Stimulated activated CD4-positive, alpha-beta T cell treated with anti-CD3 and anti-CD28 coated beads, Interleukin-1b, Interleukin-23, amount 100 ng/mL, for 4 hours (primary cell): ENCODE measurements at regions not wholly inside any gene's neighbourhood (a gene's known extent, or its start where the extent isn't known, plus 50 kb on each side); places are given as distances from the start of the nearest gene placed in this dataset.
"Not testable (repeated sequence)": the region's sequence is repeated elsewhere in the genome, so short reads cannot be mapped to it uniquely, and the experiment has no call there.

Experiments used
- DNase-seq, 2 donors: peaks; one replicate each; pipeline ENCODE4 v3.0.0-alpha.2; 2020; ENCODE audit warnings: low read depth in 2 of 2

DNA sequence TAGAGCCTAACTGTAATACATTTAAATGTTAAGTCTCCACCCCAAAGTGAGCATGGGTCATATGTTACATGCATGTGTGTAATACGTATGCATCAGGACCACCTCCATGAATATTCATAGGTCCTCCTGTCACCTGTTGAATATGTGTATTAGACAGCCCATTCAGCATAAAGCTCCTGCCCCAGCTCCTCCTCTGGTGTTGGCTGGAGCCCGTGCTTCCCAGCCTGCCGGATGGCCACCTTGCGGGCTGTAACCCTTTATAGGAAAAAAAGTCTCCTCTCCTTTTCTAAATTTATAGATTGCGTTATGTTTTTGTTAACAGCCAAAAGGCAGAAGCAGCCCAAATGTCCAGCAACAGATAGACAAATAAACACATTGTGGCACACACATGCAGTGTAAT is 299.5 kb downstream of the MED10 start:
- no peak for DNase-seq

DNA sequence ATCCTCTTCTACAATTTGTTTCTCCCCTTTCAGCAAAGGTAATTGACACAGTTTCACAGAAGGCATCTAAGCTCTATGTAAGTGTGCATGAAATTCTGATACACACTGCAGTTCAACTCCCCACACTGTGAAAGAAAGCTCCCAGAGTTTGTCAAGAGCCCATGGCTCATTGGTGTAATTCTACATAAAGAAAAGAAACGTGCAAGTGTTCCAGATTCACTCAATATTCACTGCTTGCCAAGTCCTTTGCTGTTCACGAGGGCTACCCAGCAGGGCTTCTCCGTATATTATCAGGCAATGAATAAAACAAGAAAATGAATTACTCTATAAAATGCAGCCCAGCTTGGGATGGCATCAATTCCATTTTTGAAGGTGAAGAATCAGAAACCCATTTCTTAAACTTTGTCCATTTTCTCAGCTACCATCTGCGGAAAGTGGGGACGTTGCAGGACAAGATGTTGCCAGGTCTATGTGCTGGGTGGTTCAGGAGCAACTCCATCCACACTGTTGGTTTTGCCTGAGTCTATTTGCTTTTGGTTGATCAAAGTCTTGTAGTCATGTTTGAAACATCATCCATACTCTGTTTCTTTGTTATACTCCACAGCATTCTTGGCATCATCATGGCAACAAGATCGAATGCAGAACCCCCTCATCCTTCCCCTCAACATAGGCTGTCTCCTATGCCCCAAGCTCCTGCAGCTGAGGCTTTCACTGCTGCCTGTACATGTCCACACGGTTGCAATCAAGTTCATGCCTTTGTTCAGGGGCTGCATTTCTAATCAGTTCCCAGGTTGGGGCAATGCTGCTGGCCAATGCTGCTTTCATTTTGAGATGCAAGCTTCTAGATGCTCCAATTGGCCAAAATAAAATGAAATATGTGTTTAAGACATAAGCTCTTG is 301.8 kb downstream of the MED10 start:
- DNase-seq: no peak

DNA sequence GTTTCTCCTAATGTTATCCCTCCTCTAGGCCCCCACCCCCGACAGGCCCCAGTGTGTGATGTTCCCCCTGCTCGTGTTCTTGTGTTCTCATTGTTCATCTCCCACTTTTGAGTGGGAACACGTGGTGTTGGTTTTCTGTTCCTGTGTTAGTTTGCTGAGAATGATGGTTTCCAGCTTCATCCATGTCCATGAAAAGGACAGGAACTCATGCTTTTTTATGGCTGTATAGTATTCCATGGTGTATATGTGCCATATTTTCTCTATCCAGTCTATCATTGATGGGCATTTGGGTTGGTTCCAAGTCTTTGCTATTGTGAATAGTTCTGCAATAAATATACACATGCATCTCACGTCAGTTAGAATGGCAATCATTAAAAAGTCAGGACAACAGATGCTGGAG is 305.9 kb downstream of the MED10 start:
- not testable (repeated sequence) for DNase-seq

DNA sequence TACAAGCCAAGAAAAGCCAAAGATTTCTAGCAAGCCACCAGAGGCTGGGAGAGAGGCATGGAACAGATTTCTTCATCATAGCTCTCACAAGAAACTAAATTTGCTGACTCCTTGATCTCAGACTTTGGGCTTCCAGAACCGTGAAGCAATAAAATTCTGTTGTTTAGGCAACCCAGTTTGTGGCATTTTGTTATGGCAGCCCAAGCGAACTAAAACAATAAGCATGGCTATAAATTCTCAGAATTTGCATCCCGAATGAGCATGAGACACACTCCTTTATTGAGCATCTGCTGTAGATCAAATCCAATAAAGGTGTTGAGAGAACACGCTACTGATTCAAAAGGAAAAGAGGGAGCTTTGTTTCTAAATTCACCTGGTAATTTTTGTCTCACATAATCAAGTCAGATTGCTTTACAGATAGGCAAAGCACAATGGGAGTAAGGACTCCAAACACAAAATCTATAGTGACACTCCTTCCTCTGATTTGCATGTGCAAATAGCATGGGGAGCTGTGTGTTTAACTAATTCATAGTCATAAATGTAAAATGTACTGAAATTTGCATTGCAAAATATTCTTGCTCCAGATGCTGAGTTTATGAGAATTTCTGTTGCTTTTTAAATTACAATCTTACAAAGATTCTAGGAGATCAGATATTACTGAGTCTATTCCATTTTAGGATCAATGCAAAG is 308.7 kb downstream of the MED10 start:
- no peak for DNase-seq

DNA sequence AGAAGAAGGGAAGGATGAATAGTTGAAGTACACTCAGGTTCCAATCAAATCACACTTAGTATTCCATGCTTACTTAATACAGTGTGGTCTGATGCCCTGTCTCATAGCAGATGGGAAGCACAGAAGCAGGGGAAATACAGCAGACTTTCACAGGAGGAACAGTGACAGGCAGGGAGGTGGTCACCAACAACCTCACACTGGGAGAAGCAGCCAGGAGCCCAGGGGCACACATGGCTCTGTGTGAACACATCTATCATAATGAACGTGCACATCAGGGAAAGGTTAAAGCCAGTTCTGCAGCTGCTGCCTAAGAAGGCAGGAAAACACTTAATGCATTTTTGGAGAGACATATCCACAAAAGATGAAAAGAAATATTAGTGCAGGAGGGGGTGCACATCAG is 312.3 kb downstream of the MED10 start:
- no peak for DNase-seq

DNA sequence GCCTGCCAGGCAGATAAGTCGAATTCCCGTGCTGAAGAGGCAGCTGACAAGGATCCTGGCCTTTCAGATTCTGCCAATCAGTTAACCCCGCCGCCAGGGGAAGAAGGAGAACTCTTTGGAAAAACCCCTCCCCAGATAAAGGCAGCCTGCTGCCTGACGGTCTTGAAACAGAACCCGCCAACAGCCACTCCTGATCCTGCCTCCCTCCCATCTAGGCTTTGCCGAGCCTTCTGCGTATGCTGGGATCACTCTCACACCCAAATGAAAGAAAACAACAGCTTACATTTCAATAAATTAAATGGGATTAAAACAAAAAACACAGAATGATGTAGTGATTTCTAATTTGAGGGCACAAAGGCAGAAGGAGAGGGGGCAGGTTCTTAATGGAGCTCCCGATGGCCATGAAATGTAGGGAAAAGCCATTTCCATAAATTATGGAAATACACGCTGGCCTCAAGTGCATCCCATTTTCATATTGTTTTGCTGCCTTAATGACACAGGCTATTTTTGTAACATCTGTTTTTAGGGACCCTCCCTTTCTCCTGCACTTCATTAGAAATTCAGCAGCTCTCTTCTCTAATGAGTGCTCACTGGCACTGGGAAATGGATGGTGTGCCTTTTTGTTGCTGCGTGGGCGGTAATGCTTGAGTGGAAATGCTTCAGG is 319.1 kb downstream of the MED10 start:
- DNase-seq: no peak

DNA sequence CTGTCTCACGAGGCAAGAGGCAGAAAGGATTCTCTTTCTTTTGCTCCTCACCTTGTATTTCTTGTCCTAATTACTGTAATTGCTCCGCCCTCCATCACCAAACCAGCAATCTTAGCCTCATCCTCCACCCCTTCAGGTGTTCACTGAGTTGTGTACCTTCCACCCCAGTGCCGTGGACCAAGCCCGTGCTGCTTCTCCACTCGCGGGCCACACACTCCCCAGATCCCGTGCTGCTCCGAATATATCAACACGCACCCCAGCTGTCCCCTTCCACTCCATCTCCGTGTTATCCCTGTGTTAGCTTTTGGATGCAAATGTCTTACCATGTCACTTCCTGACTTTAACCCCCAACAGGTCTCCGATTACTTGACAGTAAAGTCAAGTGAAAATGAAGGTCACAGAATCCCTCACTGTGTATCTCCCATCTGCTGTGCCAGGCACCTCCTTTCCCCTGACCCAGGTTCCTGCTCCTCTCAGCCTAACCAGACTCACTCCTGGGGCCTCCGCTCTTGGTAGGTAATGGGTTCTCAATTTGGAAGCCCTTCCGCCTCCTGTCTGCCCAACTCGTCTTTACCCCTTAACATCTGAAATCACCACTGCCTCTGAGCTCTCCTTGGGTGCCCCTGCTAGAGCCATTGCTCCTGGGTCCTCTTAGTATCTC is 320.2 kb downstream of the MED10 start:
- DNase-seq: no peak

DNA sequence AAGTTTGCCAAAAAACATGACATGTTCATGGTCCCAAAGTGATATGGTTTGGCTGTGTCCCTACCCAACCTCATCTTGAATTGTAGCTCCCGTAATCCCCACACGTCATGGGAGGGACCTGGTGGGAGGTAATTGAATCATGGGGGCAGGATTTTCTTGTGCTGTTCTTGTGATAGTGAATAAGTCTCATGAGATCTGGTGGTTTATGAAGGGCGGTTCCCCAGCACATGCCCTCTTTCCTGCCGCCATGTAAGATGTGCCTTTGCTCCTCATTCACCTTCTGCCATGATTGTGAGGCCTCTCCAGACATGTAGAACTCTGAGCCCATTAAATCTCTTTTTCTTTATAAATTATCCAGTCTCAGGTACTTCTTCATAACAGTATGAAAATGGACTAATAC is 322.1 kb downstream of the MED10 start:
- DNase-seq: no peak

DNA sequence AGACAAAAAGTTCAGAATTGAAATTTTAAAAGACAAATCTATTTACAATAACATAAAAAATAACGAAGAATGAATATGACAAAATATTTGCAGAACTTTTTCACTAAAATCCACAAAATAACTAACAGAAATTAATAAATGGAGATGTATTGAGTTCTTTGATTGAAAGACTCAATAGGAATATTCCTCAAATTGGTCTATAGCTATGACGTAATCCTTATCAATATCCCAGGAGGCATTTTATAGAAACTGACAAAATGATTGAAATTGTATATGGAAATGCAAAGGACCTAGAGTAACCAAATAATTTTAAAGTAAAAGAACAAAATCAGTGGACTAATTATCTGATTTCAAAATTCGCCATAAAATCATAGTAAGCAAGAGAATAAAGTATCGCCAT is 328.7 kb downstream of the MED10 start:
- no peak for DNase-seq

DNA sequence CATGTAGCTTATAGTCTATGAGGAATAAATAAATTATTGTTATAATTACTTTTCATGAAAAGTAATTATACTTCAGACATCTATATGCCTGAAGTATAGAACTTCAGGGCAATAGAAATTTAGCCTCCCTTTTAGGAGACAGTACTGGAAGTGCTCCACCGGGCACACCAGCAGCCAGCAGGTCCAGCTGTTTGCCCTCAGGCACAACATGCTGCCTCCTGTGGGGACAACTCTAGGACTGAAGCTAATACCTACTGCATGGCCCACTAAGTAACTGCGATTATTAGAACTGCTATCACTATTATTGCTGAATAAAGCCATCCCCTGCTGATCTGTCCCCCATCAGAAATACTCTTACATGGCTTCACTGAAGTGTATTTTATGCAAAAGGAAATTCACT is 329.6 kb downstream of the MED10 start:
- DNase-seq: no peak

DNA sequence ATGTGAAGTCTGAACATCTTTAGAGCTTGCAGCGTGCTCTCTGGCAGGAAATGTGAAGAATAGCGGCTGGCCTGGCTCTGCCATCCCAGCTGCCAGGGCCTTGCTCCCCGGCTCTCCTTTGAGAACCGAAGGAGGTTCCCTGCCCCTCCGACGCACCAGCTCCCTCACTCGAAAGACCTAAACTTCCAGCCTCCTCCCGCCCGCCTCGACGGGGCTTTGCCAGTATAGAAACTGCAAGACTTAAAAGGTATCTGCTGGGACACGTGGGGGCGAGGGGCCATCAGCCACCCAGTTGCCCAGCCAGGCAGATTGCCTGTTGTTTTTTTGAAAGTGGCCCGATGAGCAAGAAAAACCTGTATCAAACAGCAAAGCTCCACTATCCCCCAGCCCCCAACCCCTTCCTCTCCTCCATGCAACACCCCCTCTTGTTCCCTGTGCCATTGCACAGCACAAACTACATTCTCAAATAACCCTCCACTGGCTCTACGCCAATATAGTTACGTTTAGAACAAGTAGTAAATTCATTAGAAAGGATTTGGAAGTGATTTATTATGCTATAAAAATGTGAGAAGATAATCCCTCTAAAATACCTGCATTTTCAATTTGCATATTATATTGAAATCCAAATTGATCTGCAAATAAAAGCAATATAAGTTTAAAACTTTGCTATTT is 331.9 kb downstream of the MED10 start:
- no peak for DNase-seq

DNA sequence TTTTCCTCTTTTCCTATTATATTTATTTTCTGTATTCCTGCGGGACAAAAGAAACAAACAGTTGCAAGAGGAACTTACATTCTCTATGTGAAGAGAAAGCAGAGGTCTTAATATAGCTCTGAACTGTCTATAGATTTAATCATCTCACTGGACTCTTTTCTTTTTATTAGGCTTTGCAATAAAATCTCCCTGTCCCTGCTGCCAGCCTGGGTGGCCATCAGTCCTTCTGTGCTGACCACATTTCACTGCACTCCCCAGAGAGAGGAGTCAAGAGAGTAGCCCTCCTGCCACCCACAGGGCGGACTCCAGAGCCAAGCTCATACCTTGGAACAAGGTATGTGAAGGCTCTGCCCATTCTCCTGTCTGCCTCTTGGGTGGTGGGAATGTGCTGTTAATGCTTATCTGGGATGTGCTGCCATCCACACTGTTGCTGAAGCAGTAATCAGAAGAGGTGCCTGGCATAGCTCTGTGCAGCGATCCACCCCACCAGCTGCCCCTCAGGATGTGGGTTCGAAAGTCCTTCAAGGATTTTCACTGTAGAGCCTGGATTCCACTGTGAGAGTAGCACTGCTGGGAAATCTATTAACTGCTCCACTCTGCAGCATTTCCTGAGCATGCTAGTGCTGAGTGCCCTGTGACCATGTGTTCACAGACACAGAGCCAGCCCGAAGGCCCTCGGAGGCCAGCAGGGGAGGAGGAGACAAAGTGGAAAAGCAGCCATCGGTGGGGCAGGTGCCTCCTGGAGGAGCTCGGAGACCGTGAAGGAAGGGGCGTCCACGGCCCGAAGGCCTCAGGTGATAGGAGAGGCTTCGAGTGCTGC is 334.6 kb downstream of the MED10 start:
- DNase-seq: no peak

DNA sequence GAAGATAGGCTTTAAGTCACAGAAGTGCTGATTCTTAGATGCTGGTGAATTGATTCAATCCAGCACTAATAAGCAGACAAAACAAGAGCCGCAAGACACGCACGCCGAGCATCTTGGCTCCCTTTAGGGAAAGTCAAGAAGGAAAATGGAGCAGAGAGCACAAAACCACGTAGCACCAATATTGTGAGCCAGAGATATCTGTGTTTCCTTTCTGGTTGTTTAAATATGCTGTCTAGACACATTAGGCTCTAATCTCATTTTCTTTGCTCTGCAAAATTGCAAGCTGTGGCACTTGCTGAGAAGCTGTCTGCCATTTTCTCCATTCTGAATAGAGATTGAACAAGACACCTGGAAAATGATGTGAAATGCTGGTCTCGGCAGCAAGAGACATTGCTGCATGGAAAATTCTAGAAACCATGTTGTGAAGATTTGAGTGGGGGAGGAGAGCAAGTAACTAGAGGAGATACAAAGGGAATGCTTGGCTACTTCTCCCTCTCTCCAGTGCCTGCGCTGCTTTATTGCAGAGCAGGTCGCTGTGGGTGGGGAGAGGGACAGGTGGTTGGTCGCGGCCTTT is 336.3 kb downstream of the MED10 start:
- DNase-seq: no peak

DNA sequence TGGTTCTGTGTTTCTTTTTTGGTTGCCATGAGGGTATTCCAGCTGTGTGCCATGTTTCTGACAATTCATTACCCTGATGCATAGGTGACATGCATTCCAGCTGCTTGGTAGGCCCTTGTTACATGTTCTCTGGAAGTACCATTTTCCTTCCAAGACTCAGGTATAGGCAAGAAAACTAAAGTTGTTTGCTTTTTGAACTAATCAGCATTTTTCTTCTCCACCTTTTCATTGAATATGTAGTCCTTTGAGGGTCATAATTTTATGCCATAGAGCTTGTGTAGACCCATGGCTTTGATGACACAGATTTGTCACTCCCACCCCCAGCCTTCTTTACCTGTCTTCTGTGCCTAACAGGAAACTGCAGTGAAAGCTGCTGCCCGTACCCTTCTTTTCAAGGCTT is 339.2 kb downstream of the MED10 start:
- DNase-seq: no peak

DNA sequence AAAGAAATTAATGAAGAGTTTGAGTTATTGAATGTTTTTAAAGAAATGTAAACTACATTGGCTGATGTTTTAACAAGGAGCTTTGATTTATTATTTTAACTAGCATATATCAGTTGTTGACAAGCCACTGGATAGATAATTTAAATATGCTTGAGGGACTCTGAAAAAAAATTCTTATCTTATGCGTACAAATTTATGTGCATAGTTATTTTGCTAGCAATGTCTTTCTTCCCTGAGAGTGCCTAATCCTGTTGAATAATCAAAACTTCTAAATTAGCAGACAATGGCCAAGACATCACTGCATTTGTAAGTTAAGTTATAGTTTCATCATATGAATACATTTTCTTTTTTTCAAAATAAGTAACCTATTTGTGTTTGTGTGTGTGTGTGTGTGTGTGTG is 342.3 kb downstream of the MED10 start:
- no peak for DNase-seq

DNA sequence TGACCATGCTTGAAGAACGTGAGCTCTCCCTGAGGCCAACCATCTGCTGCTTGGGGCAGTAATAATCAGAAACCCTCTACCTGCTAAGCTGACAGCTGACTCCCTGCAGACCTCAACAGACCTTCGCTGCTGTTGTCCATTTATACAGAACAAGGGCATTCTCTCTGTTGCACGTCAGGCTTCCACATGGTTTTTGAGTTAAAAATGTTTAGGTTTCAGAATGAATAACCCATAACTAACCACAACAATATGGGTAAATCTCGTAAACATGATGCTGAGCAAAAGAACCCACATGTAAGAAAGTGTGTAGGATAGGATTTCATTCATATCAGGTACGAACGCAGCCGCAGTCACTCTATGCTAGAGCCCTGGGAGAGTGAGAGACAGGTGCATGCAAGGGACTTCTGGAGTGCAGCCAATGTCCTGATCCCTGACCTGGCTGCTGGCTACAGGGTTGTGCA is 348.5 kb downstream of the MED10 start:
- DNase-seq: no peak

DNA sequence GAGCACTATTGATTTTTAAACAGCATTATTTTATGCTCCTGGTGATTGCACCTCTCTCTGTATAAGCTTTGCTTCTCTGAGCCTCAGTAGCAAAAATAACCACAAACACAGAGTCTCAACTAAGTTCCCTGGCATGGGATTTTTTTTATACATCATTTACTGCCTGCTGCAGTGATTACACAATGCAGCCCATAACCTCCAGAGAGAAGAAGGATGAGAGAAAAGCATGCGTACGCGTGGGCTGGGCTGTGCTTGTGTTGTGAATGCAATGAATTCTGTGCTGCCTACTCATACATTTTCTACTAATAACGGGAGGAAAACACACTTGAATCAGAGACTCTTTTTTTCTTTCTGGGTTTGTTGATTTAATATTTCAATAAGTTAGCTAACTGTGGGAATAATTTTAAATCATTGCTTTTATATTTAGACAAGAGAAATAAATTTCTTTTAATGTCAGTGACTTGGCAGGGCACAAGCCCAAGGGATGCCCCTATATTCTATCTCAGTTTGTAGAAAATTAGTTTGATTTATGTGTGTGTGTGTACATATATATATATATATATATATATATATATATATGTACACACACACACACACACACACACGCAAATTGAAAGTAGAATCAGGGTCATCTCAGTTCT is 351.5 kb downstream of the MED10 start:
- no peak for DNase-seq

DNA sequence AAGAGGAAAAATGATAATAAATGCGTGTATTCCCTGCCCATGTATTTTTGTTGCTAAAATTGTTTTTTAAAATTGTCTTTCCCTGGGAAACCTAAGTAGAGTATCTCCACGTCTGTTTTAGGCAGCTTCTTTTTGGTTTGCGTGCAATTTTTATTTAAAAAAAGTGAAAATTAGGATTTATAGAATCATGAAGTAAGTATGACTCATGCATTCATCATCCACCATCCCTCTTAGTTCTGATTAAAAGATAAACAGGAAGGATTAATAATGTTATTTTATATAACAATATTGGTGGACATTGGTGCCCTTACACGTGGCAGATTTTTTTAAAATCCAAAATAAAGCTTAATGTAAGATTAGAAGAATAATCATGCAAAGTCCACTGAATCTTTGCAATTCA is 358.7 kb downstream of the MED10 start:
- no peak for DNase-seq

DNA sequence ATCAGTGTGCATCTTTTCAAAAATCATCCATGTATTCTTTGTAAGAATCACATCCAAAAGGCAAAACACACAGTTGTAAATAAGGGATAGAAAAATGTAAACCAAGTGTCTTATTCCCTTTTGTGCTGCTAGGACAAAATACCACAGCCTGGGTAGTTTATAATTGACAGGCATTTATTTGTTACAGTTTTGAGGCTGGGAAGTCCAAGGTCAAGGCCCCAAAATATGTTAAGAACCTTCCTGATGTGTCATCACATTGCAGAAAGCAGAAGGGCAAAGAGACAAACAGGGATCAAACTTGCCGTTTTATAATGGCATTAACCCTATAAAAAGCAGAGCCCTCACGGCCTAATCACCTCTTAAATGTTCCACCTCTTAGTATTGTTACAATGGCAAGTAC is 364.8 kb downstream of the MED10 start:
- DNase-seq: no peak

DNA sequence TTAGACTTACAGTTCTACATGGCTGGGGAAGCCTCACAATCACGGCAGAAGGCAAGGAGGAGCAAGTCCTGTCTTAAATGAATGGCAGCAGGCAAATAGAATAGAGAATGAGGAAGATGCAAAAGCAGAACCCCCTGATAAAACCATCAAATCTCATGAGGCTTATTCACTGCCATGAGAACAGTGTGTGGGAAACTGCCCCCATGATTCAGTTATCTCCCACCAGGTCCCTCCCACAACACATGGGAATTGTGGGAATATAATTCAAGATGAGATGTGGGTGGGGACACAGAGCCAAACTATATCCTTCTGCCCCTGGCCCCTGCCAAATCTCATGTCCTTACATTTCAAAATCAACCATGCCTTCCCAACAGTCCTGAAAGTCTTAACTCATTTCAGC is 367.1 kb downstream of the MED10 start:
- no peak for DNase-seq
